Epithelial cell of proximal tubule (primary cell): ENCODE measurements at regions not wholly inside any gene's neighbourhood (a gene's known extent, or its start where the extent isn't known, plus 50 kb on each side); places are given as distances from the start of the nearest gene placed in this dataset.
A peak's percentile ranks its signal among the peaks of the same experiment; 100 is the strongest.
"Not testable (repeated sequence)": the region's sequence is repeated elsewhere in the genome, so short reads cannot be mapped to it uniquely, and the experiment has no call there.

Experiments
- DNase-seq: peaks from one replicate; pipeline ENCODE4 v3.0.0-alpha.2; 2011; ENCODE audit warnings: low read depth
- H3K4me3 ChIP-seq: 2 replicates; pipeline ENCODE4 v1.5.1; 2011; ENCODE audit warnings: low read depth, mild to moderate bottlenecking, low read length
- TF ChIP-seq, protein P1 (sequence below): conservative IDR thresholded peaks from 2 replicates; pipeline ENCODE4 v1.5.1; 2012; ENCODE audit warnings: low read depth, mild to moderate bottlenecking, low read length

DNA sequence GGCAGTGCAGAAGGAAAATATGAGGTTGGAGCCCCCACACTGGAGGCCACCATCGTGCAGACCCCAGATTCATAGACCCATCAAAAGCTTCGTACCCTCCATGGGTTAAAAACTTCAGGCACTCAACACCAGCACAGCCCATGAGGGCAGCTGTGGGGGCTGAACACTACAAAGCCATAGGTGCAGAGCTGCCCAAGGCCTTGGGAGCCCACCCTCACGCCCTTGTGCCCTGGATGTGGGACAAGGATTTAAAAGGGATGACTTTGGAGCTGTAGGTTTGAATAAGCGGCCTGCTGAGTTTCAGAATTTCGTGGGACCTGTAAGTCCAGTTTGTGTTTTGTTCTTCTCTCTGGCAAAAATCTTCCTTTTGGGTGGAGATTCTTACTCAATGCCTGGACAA, 747.6 kb downstream of the SPATA31A6 start:
- not testable (repeated sequence) for DNase-seq, H3K4me3 ChIP-seq

DNA sequence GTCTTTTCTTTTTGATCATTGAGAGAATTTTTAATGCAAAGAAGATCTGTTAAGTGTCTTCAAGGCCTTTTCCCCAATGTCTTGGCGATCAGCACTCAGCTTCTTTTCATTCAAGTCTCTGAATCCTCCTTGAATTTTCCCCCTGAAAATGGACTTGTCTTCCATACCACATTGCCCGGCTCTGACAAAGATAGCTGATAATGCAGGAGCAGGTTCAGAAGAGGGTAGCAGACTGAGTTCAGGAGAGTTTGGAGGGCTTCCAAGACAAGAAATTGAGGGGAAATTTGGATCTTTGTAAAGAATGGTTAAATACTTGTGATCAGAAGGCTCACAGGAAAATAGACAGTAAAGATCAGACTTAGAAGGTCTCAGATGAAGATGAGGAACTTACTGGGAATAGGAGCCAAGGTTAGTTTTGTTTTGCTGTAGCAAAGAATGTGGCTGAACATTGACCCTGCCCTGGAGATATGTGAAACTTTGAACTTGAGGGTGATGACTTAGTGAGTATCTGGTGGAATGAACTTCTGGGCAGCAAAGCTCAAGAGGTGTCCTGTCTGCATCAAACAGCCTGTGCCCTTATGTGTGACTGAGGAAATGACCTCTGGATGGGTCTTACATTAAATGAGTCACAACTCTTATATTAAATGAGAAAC, 754.2 kb downstream of the SPATA31A6 start:
- H3K4me3 ChIP-seq, DNase-seq: not testable (repeated sequence)

DNA sequence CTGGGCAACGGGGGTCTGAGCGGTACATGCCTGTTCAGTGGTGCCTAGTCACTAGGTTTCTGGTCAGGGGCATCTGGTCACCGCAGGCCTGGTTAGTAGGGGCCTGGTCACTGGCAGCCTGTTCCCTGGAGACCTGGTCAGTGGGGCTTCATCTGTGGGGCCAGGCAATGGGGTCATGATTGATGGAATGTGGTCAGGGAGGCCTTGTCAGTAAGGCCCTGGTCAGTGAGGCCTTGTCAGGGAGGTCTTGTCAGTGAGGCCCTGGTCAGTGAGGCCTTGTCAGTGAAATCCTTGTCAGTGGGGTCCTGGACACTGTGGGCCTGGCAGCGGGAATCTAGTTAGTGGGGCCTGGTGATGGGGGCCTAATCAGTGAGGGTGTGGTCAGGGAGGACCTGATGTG, 763.6 kb downstream of the SPATA31A6 start:
- not testable (repeated sequence) for H3K4me3 ChIP-seq

DNA sequence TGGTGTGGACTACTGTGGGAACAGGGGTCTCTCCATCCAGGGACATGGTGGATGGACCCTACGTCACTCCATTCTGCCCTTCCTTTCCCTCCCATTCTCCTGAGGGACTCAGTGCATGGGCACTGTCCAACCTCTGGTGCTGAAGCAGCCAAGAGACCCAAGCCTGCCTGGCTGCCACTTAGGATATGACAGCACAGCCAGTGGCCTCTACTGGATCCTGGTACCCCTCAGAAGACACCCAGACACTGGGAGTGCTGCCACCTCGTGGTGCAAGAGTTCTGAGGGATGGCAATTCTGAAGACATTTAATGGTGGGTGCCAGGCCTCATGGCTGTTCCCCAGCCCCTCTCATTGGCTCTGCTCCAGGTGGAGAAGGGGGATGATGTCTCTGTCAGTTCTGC, 767.8 kb downstream of the SPATA31A6 start:
- not testable (repeated sequence) for H3K4me3 ChIP-seq, DNase-seq
- TF ChIP-seq, protein P1, sequence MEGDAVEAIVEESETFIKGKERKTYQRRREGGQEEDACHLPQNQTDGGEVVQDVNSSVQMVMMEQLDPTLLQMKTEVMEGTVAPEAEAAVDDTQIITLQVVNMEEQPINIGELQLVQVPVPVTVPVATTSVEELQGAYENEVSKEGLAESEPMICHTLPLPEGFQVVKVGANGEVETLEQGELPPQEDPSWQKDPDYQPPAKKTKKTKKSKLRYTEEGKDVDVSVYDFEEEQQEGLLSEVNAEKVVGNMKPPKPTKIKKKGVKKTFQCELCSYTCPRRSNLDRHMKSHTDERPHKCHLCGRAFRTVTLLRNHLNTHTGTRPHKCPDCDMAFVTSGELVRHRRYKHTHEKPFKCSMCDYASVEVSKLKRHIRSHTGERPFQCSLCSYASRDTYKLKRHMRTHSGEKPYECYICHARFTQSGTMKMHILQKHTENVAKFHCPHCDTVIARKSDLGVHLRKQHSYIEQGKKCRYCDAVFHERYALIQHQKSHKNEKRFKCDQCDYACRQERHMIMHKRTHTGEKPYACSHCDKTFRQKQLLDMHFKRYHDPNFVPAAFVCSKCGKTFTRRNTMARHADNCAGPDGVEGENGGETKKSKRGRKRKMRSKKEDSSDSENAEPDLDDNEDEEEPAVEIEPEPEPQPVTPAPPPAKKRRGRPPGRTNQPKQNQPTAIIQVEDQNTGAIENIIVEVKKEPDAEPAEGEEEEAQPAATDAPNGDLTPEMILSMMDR = peak; percentile 23

More for the DNA sequence above, 763.6 kb downstream of the SPATA31A6 start:
- DNase-seq = not testable (repeated sequence)

DNA sequence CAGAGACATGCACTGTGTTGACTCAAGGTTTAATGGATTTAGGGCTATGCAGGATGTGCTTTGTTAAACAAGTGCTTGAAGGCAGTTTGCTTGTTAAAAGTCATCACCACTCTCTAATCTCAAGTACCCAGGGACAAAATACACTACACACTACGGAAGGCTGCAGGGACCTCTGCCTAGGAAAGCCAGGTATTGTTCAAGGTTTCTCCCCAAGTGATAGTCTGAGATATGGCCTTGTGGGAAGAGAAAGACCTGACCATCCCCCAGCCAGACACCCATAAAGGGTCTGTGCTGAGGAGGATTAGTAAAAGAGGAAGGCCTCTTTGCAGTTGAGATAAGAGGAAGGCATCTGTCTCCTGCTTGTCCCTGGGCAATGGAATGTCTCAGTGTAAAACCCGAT, 781.7 kb downstream of the SPATA31A6 start:
- DNase-seq, H3K4me3 ChIP-seq: not testable (repeated sequence)

DNA sequence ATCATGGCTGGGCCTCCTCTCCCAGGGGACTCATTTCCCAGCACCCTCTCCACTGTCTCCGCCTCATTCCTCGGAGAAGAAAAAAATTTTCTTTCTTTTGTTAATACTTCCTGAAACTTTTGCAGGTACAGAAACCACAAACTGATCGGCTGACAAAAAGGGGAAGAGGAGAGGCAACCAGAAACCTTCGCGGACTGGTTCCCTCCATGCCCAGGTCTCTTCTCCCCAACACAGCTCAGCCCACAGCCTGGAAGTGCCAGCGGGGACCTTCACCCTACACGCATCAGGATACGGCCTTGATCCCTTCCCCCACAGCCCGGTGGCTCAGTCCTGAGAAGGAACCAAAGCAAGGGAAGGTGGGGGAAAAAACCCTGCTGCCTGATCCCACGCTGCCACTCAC, 788.4 kb downstream of the SPATA31A6 start:
- H3K4me3 ChIP-seq, DNase-seq: not testable (repeated sequence)

DNA sequence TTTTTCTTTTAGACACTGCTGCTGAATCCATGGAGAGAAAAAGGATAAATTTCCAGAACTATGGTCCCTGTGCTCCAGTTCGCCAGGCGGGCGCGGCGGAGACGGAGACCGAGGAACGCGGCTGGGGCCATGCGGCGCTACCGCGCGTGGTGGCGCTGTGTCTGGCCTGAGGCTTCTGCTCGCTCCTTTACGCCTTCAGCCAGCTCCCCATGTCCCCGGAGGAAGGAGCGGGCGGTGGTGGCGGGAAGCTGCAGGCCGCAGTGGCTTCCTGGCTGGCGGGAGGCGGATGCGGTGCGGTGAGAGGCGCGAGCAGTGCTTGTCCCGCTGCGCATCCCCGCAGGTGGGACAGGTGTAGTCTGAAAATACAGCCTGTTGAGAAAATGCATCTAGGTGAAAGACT, 791.3 kb downstream of the SPATA31A6 start:
- not testable (repeated sequence) for H3K4me3 ChIP-seq, DNase-seq

DNA sequence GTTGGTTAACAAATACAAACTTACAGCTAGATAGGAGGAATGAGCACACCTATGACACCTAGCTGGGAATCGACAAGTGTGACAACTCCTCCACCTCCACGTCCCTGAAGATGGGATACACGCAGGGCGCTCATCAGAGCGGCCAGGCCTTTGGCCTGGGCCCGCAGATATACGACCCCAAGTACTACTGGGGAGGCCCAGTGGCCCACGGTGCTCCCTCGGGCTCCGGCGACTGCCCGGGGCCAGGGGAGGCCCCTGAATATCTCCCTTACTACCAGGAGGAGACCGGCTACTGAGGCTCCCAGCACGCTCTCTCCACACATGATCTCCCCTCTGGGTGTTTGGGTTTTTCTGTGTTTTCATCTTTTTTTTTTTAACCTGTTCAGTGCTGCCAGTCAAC, 801.3 kb downstream of the SPATA31A6 start:
- not testable (repeated sequence) for H3K4me3 ChIP-seq, DNase-seq
